A549 (cell line): ENCODE measurements at regions not wholly inside any gene's neighbourhood (a gene's known extent, or its start where the extent isn't known, plus 50 kb on each side); places are given as distances from the start of the nearest gene placed in this dataset.

Source experiments
- ESRRA ChIP-seq: fragments of 150-350 bp; IDR thresholded peaks from 2 replicates; pipeline ENCODE4 v1.6.1; 2014; ENCODE audit warnings: mild to moderate bottlenecking, low read length, borderline replicate concordance
- FOSL2 ChIP-seq, 2 experiments: fragments of 450-650 bp in 1 of 2; fragments of >200 bp in 1 of 2; sonication (Bioruptor Twin) in 1 of 2; formaldehyde crosslinking; IDR thresholded peaks; 2 replicates each; pipeline versions ENCODE4 v1.5.0 to v1.6.1; 2016 to 2020; ENCODE audit warnings: mild to moderate bottlenecking in 1 of 2, moderate library complexity in 1 of 2
- HDAC2 ChIP-seq: fragments of 200-600 bp; sonication (generic); IDR thresholded peaks from 2 replicates; pipeline ENCODE4 v1.6.1; 2016
- MAFK ChIP-seq: fragments of 450-650 bp; IDR thresholded peaks from 2 replicates; pipeline ENCODE4 v1.6.1; 2014; ENCODE audit not compliant: partially characterized antibody
- NR3C1 ChIP-seq: fragments of >200 bp; sonication (Bioruptor Twin); formaldehyde crosslinking; IDR thresholded peaks from 3 replicates; pipeline ENCODE4 v1.6.1; 2017
- POLR2A ChIP-seq: IDR thresholded peaks from 2 replicates; pipeline ENCODE4 v1.6.1; 2012; ENCODE audit warnings: mild to moderate bottlenecking, low read length
- POLR2AphosphoS2 ChIP-seq: conservative IDR thresholded peaks from 2 replicates; pipeline ENCODE4 v1.6.1; 2012; ENCODE audit warnings: low read length, improper control_type of control experiment, inconsistent platforms
- RAD21 ChIP-seq, 2 experiments: fragments of >200 bp in 1 of 2; sonication (Bioruptor Twin) in 1 of 2; formaldehyde crosslinking in 1 of 2; IDR thresholded peaks in 1 of 2; conservative IDR thresholded peaks in 1 of 2; 2 replicates in 1 of 2; 3 replicates in 1 of 2; pipeline ENCODE4 v1.6.1; 2012 to 2018; ENCODE audit warnings: inconsistent platforms in 1 of 2
- RARB ChIP-seq: fragments of 250-450 bp; sonication (Bioruptor Pico); IDR thresholded peaks from 2 replicates; pipeline ENCODE4 v1.8.0; 2021; ENCODE audit warnings: mild to moderate bottlenecking, moderate library complexity
- RNF2 ChIP-seq: fragments of 200-600 bp; sonication (generic); IDR thresholded peaks from 2 replicates; pipeline ENCODE4 v1.6.1; 2016; ENCODE audit warnings: low read depth, mild to moderate bottlenecking, antibody characterized with exemption, moderate library complexity, borderline replicate concordance
- TF ChIP-seq, protein P1 (sequence below): fragments of >200 bp; sonication (Bioruptor Twin); formaldehyde crosslinking; IDR thresholded peaks from 3 replicates; pipeline ENCODE4 v1.5.1; 2016
- TF ChIP-seq, protein P2 (sequence below): fragments of 150-350 bp; IDR thresholded peaks from 2 replicates; pipeline ENCODE4 v1.6.1; 2014; ENCODE audit warnings: low read depth, mild to moderate bottlenecking, low read length
- TF ChIP-seq, protein P3 (sequence below): fragments of 450-650 bp; IDR thresholded peaks from 2 replicates; pipeline ENCODE4 v1.6.1; 2014; ENCODE audit warnings: antibody characterized with exemption

DNA sequence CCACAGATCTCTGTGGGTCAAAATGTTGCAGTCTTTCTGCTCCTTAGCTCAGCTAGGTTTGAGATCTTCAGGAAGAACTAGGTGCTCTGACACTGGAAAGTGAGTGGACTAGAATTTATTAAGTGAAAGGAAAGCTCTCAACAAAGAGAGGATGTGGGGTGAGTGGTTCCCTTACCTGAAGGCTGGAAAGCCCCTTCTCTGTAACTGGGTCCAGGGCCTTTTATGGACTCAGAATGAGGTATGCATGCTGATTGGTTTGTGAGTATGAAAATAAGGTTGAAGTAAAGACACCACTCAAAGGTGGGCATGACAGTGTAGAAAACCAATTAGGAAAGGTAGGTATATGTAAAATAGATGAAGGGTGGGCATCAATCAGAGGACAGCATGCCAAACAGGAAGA lies 485.5 kb downstream of the CD109 start:
- TF ChIP-seq, protein P1, sequence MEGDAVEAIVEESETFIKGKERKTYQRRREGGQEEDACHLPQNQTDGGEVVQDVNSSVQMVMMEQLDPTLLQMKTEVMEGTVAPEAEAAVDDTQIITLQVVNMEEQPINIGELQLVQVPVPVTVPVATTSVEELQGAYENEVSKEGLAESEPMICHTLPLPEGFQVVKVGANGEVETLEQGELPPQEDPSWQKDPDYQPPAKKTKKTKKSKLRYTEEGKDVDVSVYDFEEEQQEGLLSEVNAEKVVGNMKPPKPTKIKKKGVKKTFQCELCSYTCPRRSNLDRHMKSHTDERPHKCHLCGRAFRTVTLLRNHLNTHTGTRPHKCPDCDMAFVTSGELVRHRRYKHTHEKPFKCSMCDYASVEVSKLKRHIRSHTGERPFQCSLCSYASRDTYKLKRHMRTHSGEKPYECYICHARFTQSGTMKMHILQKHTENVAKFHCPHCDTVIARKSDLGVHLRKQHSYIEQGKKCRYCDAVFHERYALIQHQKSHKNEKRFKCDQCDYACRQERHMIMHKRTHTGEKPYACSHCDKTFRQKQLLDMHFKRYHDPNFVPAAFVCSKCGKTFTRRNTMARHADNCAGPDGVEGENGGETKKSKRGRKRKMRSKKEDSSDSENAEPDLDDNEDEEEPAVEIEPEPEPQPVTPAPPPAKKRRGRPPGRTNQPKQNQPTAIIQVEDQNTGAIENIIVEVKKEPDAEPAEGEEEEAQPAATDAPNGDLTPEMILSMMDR: no peak
- TF ChIP-seq RAD21 (conservative IDR thresholded peaks at IDR 0.05 in 1 of 2, IDR thresholded peaks at IDR 0.05 in 1 of 2) (no peak), MAFK (no peak), POLR2AphosphoS2 (no peak), POLR2A (no peak), RNF2 (no peak), FOSL2 (IDR thresholded peaks at IDR 0.05) (no peak), FOSL2 (CRISPR knock-in tag; IDR thresholded peaks at IDR 0.05) (no peak), NR3C1 (no peak), RARB (no peak), ESRRA (no peak), HDAC2 (no peak)
- TF ChIP-seq, protein P2, sequence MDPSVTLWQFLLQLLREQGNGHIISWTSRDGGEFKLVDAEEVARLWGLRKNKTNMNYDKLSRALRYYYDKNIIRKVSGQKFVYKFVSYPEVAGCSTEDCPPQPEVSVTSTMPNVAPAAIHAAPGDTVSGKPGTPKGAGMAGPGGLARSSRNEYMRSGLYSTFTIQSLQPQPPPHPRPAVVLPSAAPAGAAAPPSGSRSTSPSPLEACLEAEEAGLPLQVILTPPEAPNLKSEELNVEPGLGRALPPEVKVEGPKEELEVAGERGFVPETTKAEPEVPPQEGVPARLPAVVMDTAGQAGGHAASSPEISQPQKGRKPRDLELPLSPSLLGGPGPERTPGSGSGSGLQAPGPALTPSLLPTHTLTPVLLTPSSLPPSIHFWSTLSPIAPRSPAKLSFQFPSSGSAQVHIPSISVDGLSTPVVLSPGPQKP: no peak
- TF ChIP-seq, protein P3, sequence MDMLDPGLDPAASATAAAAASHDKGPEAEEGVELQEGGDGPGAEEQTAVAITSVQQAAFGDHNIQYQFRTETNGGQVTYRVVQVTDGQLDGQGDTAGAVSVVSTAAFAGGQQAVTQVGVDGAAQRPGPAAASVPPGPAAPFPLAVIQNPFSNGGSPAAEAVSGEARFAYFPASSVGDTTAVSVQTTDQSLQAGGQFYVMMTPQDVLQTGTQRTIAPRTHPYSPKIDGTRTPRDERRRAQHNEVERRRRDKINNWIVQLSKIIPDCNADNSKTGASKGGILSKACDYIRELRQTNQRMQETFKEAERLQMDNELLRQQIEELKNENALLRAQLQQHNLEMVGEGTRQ: no peak
